GM12891 (cell line): ENCODE measurements at regions not wholly inside any gene's neighbourhood (a gene's known extent, or its start where the extent isn't known, plus 50 kb on each side); places are given as distances from the start of the nearest gene placed in this dataset.

Source experiments
- PAX5 ChIP-seq: IDR thresholded peaks from 2 replicates; pipeline ENCODE4 v1.6.1; 2011; ENCODE audit warnings: low read length, moderate library complexity, mild to moderate bottlenecking; ENCODE audit not compliant: insufficient read depth, severe bottlenecking
- POLR2A ChIP-seq: IDR thresholded peaks from 2 replicates; pipeline ENCODE4 v1.6.1; 2011; ENCODE audit warnings: low read depth, low read length, control low read depth
- POLR2AphosphoS5 ChIP-seq: IDR thresholded peaks from 2 replicates; pipeline ENCODE4 v1.6.1; 2011; ENCODE audit warnings: low read depth, low read length, control low read depth
- POU2F2 ChIP-seq: IDR thresholded peaks from 2 replicates; pipeline ENCODE4 v1.6.1; 2011; ENCODE audit warnings: low read depth, mild to moderate bottlenecking, control low read depth, low read length, moderate library complexity
- SPI1 ChIP-seq: IDR thresholded peaks from 2 replicates; pipeline ENCODE4 v1.6.1; 2011; ENCODE audit warnings: low read depth, low read length, control low read depth
- TAF1 ChIP-seq: IDR thresholded peaks from 2 replicates; pipeline ENCODE4 v1.6.1; 2011; ENCODE audit warnings: low read depth, low read length, control low read depth

DNA sequence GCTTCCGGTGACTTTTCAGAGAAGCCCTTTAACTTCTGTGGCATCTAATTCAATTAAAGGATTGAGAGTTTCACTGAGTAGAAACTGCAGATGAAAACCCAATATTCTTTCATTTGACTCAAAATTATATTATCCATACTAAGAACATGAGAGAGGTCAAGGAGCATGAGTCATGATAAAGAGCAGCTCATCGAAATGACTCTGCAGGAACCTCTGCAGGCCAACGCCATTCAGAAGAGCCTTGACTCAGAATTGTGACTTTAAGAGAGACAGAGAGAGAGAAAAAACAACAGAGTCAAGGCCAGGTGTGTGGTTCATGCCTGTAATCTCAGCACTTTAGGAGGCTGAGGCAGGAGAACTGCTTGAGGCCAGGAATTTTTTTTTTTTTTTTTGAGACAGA lies 417.2 kb upstream of the XYLT1 start:
- TF ChIP-seq POLR2A (no peak), POLR2AphosphoS5 (no peak), TAF1 (no peak), POU2F2 (no peak), PAX5 (no peak), SPI1 (no peak)
